Omental fat pad (tissue), 3 donors: ENCODE measurements at regions not wholly inside any gene's neighbourhood (a gene's known extent, or its start where the extent isn't known, plus 50 kb on each side); places are given as distances from the start of the nearest gene placed in this dataset.
"Not testable (repeated sequence)": the region's sequence is repeated elsewhere in the genome, so short reads cannot be mapped to it uniquely, and the experiment has no call there.

Experiments
- ATAC-seq: fragments of 150-250 bp; one replicate; pipeline ENCODE4 v1.9.1; 2016; ENCODE audit warnings: mild to moderate bottlenecking, moderate library complexity; ENCODE audit not compliant: low FRiP score
- DNase-seq: peaks from one replicate; pipeline ENCODE4 v3.0.0-alpha.2; 2019; ENCODE audit warnings: low spot score
- TF ChIP-seq, protein P1 (sequence below), 3 donors: fragments of 450-650 bp; IDR thresholded peaks; one replicate each; pipeline ENCODE4 v1.5.1; 2016 to 2017; ENCODE audit warnings: antibody characterized with exemption in 3 of 3, mild to moderate bottlenecking in 3 of 3, moderate library complexity in 2 of 3

DNA sequence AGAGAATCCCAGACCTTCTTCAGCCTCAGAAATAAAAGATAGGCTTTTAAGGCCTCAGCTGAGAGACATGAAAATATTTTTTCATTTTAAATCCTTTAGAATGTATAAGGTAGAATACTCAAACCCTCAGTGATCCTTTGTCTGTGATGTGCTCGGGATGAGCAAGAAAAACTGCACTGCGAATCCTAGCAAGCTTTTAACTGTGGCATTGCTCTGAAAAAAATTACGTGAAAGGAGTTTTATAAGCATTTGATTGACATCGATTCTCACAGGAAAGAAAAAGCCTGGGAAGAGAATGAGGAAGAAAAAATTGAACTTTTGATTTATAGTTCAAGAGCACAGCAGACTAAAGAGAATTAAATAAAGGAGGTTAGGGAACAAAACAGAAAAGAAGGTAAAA lies 120.0 kb downstream of the TMEM168 start:
- TF ChIP-seq, protein P1, sequence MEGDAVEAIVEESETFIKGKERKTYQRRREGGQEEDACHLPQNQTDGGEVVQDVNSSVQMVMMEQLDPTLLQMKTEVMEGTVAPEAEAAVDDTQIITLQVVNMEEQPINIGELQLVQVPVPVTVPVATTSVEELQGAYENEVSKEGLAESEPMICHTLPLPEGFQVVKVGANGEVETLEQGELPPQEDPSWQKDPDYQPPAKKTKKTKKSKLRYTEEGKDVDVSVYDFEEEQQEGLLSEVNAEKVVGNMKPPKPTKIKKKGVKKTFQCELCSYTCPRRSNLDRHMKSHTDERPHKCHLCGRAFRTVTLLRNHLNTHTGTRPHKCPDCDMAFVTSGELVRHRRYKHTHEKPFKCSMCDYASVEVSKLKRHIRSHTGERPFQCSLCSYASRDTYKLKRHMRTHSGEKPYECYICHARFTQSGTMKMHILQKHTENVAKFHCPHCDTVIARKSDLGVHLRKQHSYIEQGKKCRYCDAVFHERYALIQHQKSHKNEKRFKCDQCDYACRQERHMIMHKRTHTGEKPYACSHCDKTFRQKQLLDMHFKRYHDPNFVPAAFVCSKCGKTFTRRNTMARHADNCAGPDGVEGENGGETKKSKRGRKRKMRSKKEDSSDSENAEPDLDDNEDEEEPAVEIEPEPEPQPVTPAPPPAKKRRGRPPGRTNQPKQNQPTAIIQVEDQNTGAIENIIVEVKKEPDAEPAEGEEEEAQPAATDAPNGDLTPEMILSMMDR (IDR thresholded peaks at IDR 0.05), result no peak

DNA sequence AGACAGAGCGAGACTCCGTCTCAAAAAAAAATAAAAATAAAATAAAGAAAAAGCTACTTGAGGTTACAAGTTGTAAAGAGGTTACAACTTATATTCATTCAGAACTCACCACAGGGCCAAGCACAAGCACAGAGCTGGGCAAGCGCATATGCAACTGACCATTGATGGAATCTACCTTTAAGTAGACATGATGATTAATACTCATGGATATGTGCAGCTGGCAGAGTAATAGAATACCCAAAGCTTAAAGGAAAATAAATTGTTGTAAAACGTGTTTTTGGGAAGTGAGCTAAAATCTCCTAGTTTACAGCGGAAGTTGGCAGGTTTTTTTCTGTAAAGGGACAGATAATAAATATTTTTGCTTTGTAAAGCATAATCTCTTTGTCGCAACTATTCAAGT lies 111.6 kb downstream of the TMEM168 start:
- DNase-seq (no peak), ATAC-seq (no peak)
- TF ChIP-seq, protein P1 (IDR thresholded peaks at IDR 0.05), result no peak

More for the DNA sequence above, 120.0 kb downstream of the TMEM168 start:
- ATAC-seq (no peak), DNase-seq (no peak)

DNA sequence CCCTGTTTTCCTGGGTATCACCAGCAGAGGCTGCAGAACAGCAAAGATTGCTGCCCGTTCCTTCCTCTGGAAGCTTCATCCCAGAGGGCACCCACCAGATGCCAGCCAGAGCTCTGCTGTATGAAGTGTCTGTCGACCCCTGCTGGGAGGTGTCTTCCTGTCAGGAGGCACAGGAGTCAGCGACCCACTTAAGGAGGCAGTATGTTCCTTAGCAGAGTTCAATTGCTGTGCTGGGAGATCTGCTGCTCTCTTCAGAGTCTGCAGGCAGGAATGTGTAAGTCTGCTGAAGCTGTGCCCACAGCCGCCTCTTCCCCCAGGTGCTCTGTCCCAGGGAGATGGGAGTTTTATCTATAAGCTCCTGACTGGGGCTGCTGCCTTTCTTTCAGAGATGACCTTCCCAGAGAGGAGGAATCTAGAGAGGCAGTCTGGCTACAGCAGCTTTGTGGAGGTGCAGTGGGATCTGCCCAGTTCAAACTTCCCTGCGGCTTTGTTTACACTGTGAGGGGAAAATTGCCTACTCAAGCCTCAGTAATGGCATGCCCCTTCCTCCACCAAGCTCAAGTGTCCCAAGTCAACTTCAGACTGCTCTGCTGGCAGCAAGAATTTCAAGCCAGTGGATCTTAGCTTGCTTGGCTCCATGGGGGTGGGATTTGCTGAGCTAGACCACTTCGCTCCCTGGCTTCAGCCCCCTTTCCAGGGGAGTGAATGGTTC lies 100.6 kb downstream of the TMEM168 start:
- DNase-seq, ATAC-seq: not testable (repeated sequence)

DNA sequence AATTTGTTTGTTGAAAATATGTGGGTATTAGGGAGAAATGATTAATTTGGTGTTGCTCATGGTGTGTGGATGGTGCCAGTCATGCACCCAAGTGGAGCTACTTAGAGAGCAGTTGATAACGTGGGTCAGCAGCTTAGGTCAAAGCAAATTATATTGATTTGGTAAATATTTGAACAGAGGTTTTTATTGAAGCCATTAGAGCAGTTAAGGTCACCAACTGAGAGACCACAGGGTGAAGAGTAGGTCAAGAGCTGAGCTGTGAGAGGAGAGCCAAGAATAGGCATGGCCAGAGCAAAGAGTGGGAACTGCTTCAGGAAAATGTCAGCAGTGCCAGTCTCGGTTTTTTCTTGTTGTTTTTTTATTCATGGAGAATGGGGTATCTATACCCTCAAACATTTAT lies 97.9 kb downstream of the TMEM168 start:
- no peak for ATAC-seq
- DNase-seq, result no peak
- TF ChIP-seq, protein P1 (IDR thresholded peaks at IDR 0.05), result no peak

DNA sequence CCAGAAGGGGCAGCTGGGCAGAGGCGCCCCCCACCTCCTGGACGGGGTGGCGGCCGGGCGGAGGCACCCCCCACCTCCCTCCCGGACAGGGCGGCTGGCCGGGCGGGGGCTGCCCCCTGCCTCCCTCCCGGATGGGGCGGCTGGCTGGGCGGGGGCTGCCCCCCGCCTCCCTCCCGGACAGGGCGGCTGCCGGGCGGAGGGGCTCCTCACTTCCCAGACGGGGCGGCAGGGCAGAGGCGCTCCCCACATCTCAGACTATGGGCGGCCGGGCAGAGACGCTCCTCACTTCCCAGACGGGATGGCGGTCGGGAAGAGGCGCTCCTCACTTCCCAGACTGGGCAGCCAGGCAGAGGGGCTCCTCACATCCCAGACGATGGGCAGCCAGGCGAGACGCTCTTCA lies 93.0 kb downstream of the TMEM168 start:
- not testable (repeated sequence) for DNase-seq, ATAC-seq

DNA sequence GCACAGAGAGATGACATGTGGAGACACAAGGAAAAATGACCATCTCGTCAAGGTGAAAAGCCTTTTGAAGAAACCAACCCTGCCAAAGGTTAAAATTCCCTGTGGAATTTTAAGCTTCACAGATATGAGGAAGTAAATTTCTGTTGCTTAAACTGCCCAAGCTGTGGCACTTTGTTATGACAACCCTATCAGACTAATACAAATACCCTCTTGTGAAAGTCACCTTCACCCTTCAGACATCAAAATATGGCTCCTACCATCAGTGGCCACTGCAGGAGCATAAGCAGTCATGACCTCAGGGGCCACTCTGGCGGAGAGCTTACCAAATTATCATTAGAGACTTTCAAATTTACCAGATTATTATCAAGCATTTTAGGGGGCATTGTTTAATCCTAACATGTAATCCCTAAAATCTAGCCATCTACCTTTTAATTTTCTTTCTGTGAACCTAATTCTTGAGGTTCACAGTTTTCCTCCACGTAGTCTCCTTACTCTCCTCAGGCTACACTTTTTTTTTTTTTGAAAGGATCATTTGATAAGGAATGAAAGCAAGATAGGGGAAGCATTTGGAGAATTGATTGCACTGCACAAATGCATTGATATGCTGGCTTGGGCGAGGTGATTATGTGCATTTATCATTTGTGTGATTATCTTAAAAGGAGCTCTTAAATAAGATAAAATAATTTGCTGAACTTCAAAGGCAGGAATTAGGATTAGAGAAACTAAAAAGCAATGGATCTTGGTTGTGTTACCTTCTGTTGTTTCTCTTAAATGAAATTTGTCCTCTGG lies 90.3 kb downstream of the TMEM168 start:
- ATAC-seq (no peak), DNase-seq (no peak)
- TF ChIP-seq, protein P1 (IDR thresholded peaks at IDR 0.05), result no peak

DNA sequence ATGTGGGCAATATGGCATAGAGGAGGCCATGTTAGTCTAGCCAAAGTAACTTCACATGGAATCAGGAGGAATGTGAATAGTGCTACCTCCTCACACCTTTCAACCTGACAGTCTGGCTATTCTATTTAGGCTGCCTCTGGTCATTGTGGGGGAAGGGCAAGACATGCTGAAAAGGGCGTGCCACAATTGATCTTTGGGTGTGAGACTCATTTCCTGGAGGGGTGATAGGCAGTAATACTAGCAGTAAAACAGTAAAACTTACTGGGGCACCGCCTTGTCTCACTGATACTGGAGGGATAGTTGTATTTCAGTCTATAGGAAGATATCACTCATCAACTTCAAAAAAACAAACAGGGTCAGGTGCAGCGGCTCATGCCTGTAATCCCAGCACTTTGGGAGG lies 88.7 kb downstream of the TMEM168 start:
- ATAC-seq (no peak), DNase-seq (no peak)
- TF ChIP-seq, protein P1 (IDR thresholded peaks at IDR 0.05), result no peak

DNA sequence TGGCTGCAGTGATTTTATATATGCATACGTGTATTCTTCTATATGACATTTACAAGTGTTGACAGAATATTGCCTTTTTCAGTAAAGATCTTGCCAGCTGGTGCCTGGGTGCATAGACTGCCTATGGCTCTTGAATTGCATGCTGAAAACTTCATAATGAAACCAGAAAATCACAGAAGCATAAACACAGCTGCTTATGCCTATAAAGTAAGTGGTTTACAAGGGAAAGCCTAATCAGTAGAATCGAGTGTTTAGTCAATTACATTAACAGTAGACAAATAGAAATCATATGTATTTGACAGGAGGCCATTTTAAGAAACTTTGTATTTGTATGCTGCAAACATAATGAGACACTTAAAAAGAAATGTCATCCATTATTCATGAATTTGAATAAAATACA lies 82.5 kb downstream of the TMEM168 start:
- TF ChIP-seq, protein P1 (IDR thresholded peaks at IDR 0.05), result no peak
- DNase-seq (no peak), ATAC-seq (no peak)
